GM12878 (cell line): ENCODE measurements at regions not wholly inside any gene's neighbourhood (a gene's known extent, or its start where the extent isn't known, plus 50 kb on each side); places are given as distances from the start of the nearest gene placed in this dataset.
"Not testable (repeated sequence)": the region's sequence is repeated elsewhere in the genome, so short reads cannot be mapped to it uniquely, and the experiment has no call there.

Source experiments
- FOXM1 ChIP-seq: IDR thresholded peaks from 2 replicates; pipeline ENCODE4 v1.6.1; 2012; ENCODE audit warnings: low read depth, mild to moderate bottlenecking, inconsistent platforms, low read length, moderate library complexity
- POLR2AphosphoS5 ChIP-seq: IDR thresholded peaks from 2 replicates; pipeline ENCODE4 v1.6.1; 2011; ENCODE audit warnings: mild to moderate bottlenecking, low read length, inconsistent platforms
- RAD21 ChIP-seq: IDR thresholded peaks from 2 replicates; pipeline ENCODE4 v1.6.1; 2011; ENCODE audit warnings: mild to moderate bottlenecking, low read depth, low read length, moderate library complexity; ENCODE audit not compliant: insufficient read depth
- SMAD5 ChIP-seq: IDR thresholded peaks from 2 replicates; pipeline ENCODE4 v1.6.1; 2016; ENCODE audit warnings: antibody characterized with exemption, low read depth
- SUZ12 ChIP-seq: fragments of 200-600 bp; sonication (generic); IDR thresholded peaks from one replicate; pipeline ENCODE4 v1.6.1; 2018; ENCODE audit warnings: antibody characterized with exemption, mild to moderate bottlenecking; ENCODE audit not compliant: unreplicated experiment
- ZNF274 ChIP-seq: IDR thresholded peaks from one replicate; pipeline ENCODE4 v1.8.0; 2011; ENCODE audit not compliant: insufficient read length, insufficient read depth
- TF ChIP-seq, protein P1 (sequence below), 3 experiments: IDR thresholded peaks in 2 of 3; conservative IDR thresholded peaks in 1 of 3; 2 replicates each; pipeline ENCODE4 v1.5.1; 2011; ENCODE audit warnings: low read depth in 3 of 3, low read length in 3 of 3, mild to moderate bottlenecking in 3 of 3, control low read depth in 2 of 3, moderate library complexity in 2 of 3, inconsistent platforms in 1 of 3, mixed read lengths in 1 of 3; ENCODE audit not compliant: control insufficient read depth in 2 of 3, insufficient read depth in 1 of 3; ENCODE audit errors: extremely low read depth in 1 of 3

- TF ChIP-seq ZNF274, SMAD5, FOXM1, SUZ12, POLR2AphosphoS5, RAD21: not testable (repeated sequence)
- TF ChIP-seq, protein P1, sequence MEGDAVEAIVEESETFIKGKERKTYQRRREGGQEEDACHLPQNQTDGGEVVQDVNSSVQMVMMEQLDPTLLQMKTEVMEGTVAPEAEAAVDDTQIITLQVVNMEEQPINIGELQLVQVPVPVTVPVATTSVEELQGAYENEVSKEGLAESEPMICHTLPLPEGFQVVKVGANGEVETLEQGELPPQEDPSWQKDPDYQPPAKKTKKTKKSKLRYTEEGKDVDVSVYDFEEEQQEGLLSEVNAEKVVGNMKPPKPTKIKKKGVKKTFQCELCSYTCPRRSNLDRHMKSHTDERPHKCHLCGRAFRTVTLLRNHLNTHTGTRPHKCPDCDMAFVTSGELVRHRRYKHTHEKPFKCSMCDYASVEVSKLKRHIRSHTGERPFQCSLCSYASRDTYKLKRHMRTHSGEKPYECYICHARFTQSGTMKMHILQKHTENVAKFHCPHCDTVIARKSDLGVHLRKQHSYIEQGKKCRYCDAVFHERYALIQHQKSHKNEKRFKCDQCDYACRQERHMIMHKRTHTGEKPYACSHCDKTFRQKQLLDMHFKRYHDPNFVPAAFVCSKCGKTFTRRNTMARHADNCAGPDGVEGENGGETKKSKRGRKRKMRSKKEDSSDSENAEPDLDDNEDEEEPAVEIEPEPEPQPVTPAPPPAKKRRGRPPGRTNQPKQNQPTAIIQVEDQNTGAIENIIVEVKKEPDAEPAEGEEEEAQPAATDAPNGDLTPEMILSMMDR (IDR thresholded peaks at IDR 0.05 in 2 of 3, conservative IDR thresholded peaks at IDR 0.05 in 1 of 3; ENCODE audit: control insufficient read depth in 2 of 3, extremely low read depth in 1 of 3, insufficient read depth in 1 of 3, low read depth in 3 of 3, low read length in 3 of 3), result not testable (repeated sequence)
These were observed 49.8 kb upstream of the POMZP3 start for GRCh38 chr7:76676890-76677289.
